ENCODE measurements at regions not wholly inside any gene's neighbourhood (a gene's known extent, or its start where the extent isn't known, plus 50 kb on each side); places are given as distances from the start of the nearest gene placed in this dataset.
"Not testable (repeated sequence)": the region's sequence is repeated elsewhere in the genome, so short reads cannot be mapped to it uniquely, and the experiment has no call there.

- no peaks in the 10 kb centered on the region for H3K4me1 ChIP-seq (ENCODE audit: control insufficient read depth, insufficient read depth, low read length, poor library complexity, severe bottlenecking)
- Mint-ChIP-seq H3K27ac (no peak overlapping the region), H3K4me1 (no peaks in the 10 kb centered on the region), H3K9me3 (peaks cover 0 to 4% (median 0%) of the 10 kb centered on the region in 7 donors), H3K4me3 (no peak overlapping the region), H3K27me3 (no peaks in the 10 kb centered on the region), H3K36me3 (no peaks in the 10 kb centered on the region)
- ATAC-seq (ENCODE audit: low read depth in 2 of 2) (no peak), DNase-seq (no peak)
- no peaks in the 10 kb centered on the region for H3K36me3 ChIP-seq (ENCODE audit: control insufficient read depth, insufficient read depth, low read length)
- no peak overlapping the region for H3K27ac ChIP-seq (ENCODE audit: insufficient read depth, low read length, poor library complexity, severe bottlenecking)
- H3K27me3 ChIP-seq (ENCODE audit: control insufficient read depth, insufficient read depth, low read length) = no peaks in the 10 kb centered on the region
- H3K9me3 ChIP-seq (ENCODE audit: control insufficient read depth in 2 of 2, low read length in 2 of 2) = no peaks in the 10 kb centered on the region
- no peak overlapping the region for H3K4me3 ChIP-seq (ENCODE audit: low read depth, low read length)
These were observed 90.8 kb downstream of the ZNF330 start for GRCh38 chr4:141311246-141312204.

- no peak for ATAC-seq (ENCODE audit: low read depth in 2 of 2)
- H3K27me3 ChIP-seq (ENCODE audit: control insufficient read depth, insufficient read depth, low read length) = peaks cover 3% of the 10 kb centered on the region
- H3K27ac ChIP-seq (ENCODE audit: insufficient read depth, low read length, poor library complexity, severe bottlenecking) = no peak overlapping the region
- H3K4me1 ChIP-seq (ENCODE audit: control insufficient read depth, insufficient read depth, low read length, poor library complexity, severe bottlenecking) = no peaks in the 10 kb centered on the region
- no peak overlapping the region for H3K4me3 ChIP-seq (ENCODE audit: low read depth, low read length)
- Mint-ChIP-seq H3K36me3 (no peaks in the 10 kb centered on the region), H3K4me1 (no peaks in the 10 kb centered on the region), H3K27me3 (no peaks in the 10 kb centered on the region), H3K4me3 (no peak overlapping the region), H3K9me3 (peaks cover 0 to 2% (median 0%) of the 10 kb centered on the region in 7 donors), H3K27ac (no peak overlapping the region)
- H3K36me3 ChIP-seq (ENCODE audit: control insufficient read depth, insufficient read depth, low read length) = no peaks in the 10 kb centered on the region
- no peak for DNase-seq
- H3K9me3 ChIP-seq (ENCODE audit: control insufficient read depth in 2 of 2, low read length in 2 of 2) = no peaks in the 10 kb centered on the region
These were observed 93.9 kb downstream of the ZNF330 start for GRCh38 chr4:141314627-141315026.

- ATAC-seq (ENCODE audit: low read depth in 2 of 2) = no peak
- no peak overlapping the region for H3K4me3 Mint-ChIP-seq
These were observed 108.0 kb downstream of the ZNF330 start for GRCh38 chr4:141328560-141329173.

GRCh38 chr4:141329174-141329569, 108.5 kb downstream of the ZNF330 start:
- Histone ChIP-seq H3K36me3 (ENCODE audit: control insufficient read depth, insufficient read depth, low read length) (no peaks in the 10 kb centered on the region), H3K27ac (ENCODE audit: insufficient read depth, low read length, poor library complexity, severe bottlenecking) (no peak overlapping the region), H3K4me3 (ENCODE audit: low read depth, low read length) (no peak overlapping the region), H3K27me3 (ENCODE audit: control insufficient read depth, insufficient read depth, low read length) (peaks cover 20% of the 10 kb centered on the region), H3K9me3 (ENCODE audit: control insufficient read depth in 2 of 2, low read length in 2 of 2) (no peaks in the 10 kb centered on the region), H3K4me1 (ENCODE audit: control insufficient read depth, insufficient read depth, low read length, poor library complexity, severe bottlenecking) (no peaks in the 10 kb centered on the region)
- Mint-ChIP-seq H3K27me3 (peaks cover 20% of the 10 kb centered on the region), H3K9me3 (no peaks in the 10 kb centered on the region), H3K27ac (peak overlapping the region in 1 of 3 donors; percentile 78), H3K4me1 (peaks cover 0 to 7% (median 0%) of the 10 kb centered on the region in 4 donors), H3K36me3 (no peaks in the 10 kb centered on the region), H3K4me3 (no peak overlapping the region)
- no peak for ATAC-seq (ENCODE audit: low read depth in 2 of 2)
- DNase-seq = no peak

More at GRCh38 chr4:141328560-141329173, 108.0 kb downstream of the ZNF330 start:
- H3K4me3 ChIP-seq (ENCODE audit: low read depth, low read length) = no peak overlapping the region
- peaks cover 15% of the 10 kb centered on the region for H3K27me3 Mint-ChIP-seq
- H3K27ac ChIP-seq (ENCODE audit: insufficient read depth, low read length, poor library complexity, severe bottlenecking) = no peak overlapping the region
- no peaks in the 10 kb centered on the region for H3K9me3 ChIP-seq (ENCODE audit: control insufficient read depth in 2 of 2, low read length in 2 of 2)
- H3K9me3 Mint-ChIP-seq = no peaks in the 10 kb centered on the region
- no peaks in the 10 kb centered on the region for H3K4me1 ChIP-seq (ENCODE audit: control insufficient read depth, insufficient read depth, low read length, poor library complexity, severe bottlenecking)
- peak overlapping the region in 1 of 3 donors; percentile 78 for H3K27ac Mint-ChIP-seq
- H3K36me3 Mint-ChIP-seq = no peaks in the 10 kb centered on the region
- no peak for DNase-seq
- H3K4me1 Mint-ChIP-seq = peaks cover 0 to 5% (median 0%) of the 10 kb centered on the region in 4 donors
- peaks cover 16% of the 10 kb centered on the region for H3K27me3 ChIP-seq (ENCODE audit: control insufficient read depth, insufficient read depth, low read length)
- H3K36me3 ChIP-seq (ENCODE audit: control insufficient read depth, insufficient read depth, low read length) = no peaks in the 10 kb centered on the region

GRCh38 chr4:141330616-141331015, 109.9 kb downstream of the ZNF330 start:
- H3K27ac Mint-ChIP-seq = no peak overlapping the region
- H3K4me1 Mint-ChIP-seq = peaks cover 0 to 7% (median 0%) of the 10 kb centered on the region in 4 donors
- H3K9me3 Mint-ChIP-seq = no peaks in the 10 kb centered on the region
- peaks cover 31% of the 10 kb centered on the region for H3K27me3 Mint-ChIP-seq
- Histone ChIP-seq H3K4me1 (ENCODE audit: control insufficient read depth, insufficient read depth, low read length, poor library complexity, severe bottlenecking) (no peaks in the 10 kb centered on the region), H3K9me3 (ENCODE audit: control insufficient read depth in 2 of 2, low read length in 2 of 2) (no peaks in the 10 kb centered on the region), H3K27me3 (ENCODE audit: control insufficient read depth, insufficient read depth, low read length) (peaks cover 25% of the 10 kb centered on the region), H3K36me3 (ENCODE audit: control insufficient read depth, insufficient read depth, low read length) (no peaks in the 10 kb centered on the region), H3K4me3 (ENCODE audit: low read depth, low read length) (no peak overlapping the region), H3K27ac (ENCODE audit: insufficient read depth, low read length, poor library complexity, severe bottlenecking) (no peak overlapping the region)
- no peak overlapping the region for H3K4me3 Mint-ChIP-seq
- ATAC-seq (ENCODE audit: low read depth in 2 of 2) (no peak), DNase-seq (no peak)
- no peaks in the 10 kb centered on the region for H3K36me3 Mint-ChIP-seq

- ATAC-seq (ENCODE audit: low read depth in 2 of 2) (no peak), DNase-seq (no peak)
- Mint-ChIP-seq H3K4me3 (no peak overlapping the region), H3K27me3 (peaks cover 31% of the 10 kb centered on the region), H3K36me3 (no peaks in the 10 kb centered on the region), H3K9me3 (no peaks in the 10 kb centered on the region), H3K27ac (no peak overlapping the region), H3K4me1 (peaks cover 0 to 7% (median 0%) of the 10 kb centered on the region in 4 donors)
- Histone ChIP-seq H3K27ac (ENCODE audit: insufficient read depth, low read length, poor library complexity, severe bottlenecking) (no peak overlapping the region), H3K4me3 (ENCODE audit: low read depth, low read length) (no peak overlapping the region), H3K9me3 (ENCODE audit: control insufficient read depth in 2 of 2, low read length in 2 of 2) (no peaks in the 10 kb centered on the region), H3K27me3 (ENCODE audit: control insufficient read depth, insufficient read depth, low read length) (peaks cover 25% of the 10 kb centered on the region), H3K4me1 (ENCODE audit: control insufficient read depth, insufficient read depth, low read length, poor library complexity, severe bottlenecking) (no peaks in the 10 kb centered on the region), H3K36me3 (ENCODE audit: control insufficient read depth, insufficient read depth, low read length) (no peaks in the 10 kb centered on the region)
These were observed 111.1 kb downstream of the ZNF330 start for GRCh38 chr4:141331534-141332358.

GRCh38 chr4:141332359-141333181, 111.9 kb downstream of the ZNF330 start:
- H3K9me3 Mint-ChIP-seq; H3K4me1 ChIP-seq (ENCODE audit: control insufficient read depth, insufficient read depth, low read length, poor library complexity, severe bottlenecking); H3K36me3 Mint-ChIP-seq; H3K4me1 Mint-ChIP-seq; H3K9me3 ChIP-seq (ENCODE audit: control insufficient read depth in 2 of 2, low read length in 2 of 2); H3K4me3 ChIP-seq (ENCODE audit: low read depth, low read length); ATAC-seq (ENCODE audit: low read depth in 2 of 2); DNase-seq; H3K27ac Mint-ChIP-seq; H3K36me3 ChIP-seq (ENCODE audit: control insufficient read depth, insufficient read depth, low read length); H3K27ac ChIP-seq (ENCODE audit: insufficient read depth, low read length, poor library complexity, severe bottlenecking): not testable (repeated sequence)
- Mint-ChIP-seq H3K27me3 (peaks cover 31% of the 10 kb centered on the region), H3K4me3 (peak overlapping the region in 1 of 4 donors; percentile 36)
- H3K27me3 ChIP-seq (ENCODE audit: control insufficient read depth, insufficient read depth, low read length) = peaks cover 25% of the 10 kb centered on the region

Measured in CD4-positive, CD25-positive, alpha-beta regulatory T cell (primary cell).